Esophagus muscularis mucosa (tissue), 3 donors: ENCODE measurements at regions not wholly inside any gene's neighbourhood (a gene's known extent, or its start where the extent isn't known, plus 50 kb on each side); places are given as distances from the start of the nearest gene placed in this dataset.

Experiments used
- POLR2A ChIP-seq: fragments of 450-650 bp; IDR thresholded peaks from one replicate; pipeline ENCODE4 v1.6.1; 2017; ENCODE audit warnings: antibody characterized with exemption, moderate library complexity, mild to moderate bottlenecking, low read depth
- TF ChIP-seq, protein P1 (sequence below), 3 experiments: fragments of 200-600 bp in 2 of 3; fragments of 450-650 bp in 1 of 3; sonication (generic) in 2 of 3; IDR thresholded peaks; one replicate each; pipeline ENCODE4 v1.5.1; 2017 to 2019; ENCODE audit warnings: antibody characterized with exemption in 3 of 3, mild to moderate bottlenecking in 2 of 3, moderate library complexity in 1 of 3

DNA sequence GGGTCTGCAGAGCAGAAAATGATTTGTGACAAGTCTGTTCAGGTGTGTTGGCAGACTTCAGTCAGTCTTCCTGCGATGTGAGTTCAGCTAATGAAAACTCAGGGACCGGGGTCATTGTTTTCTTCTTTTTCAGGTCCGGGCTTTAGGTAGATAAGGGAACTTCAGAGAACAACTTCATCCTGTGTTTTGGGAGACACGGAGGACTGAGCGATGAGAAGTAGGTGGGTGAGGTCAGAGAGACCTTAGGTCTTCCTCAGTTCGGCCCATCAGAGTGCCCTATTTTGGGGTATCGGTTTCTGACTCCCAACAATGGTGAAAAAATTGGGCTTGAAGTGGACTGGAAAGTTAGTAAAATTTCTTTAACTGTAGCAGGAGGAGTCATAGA lies 88.9 kb upstream of the ATF7IP2 start:
- TF ChIP-seq POLR2A = no peak
- TF ChIP-seq, protein P1, sequence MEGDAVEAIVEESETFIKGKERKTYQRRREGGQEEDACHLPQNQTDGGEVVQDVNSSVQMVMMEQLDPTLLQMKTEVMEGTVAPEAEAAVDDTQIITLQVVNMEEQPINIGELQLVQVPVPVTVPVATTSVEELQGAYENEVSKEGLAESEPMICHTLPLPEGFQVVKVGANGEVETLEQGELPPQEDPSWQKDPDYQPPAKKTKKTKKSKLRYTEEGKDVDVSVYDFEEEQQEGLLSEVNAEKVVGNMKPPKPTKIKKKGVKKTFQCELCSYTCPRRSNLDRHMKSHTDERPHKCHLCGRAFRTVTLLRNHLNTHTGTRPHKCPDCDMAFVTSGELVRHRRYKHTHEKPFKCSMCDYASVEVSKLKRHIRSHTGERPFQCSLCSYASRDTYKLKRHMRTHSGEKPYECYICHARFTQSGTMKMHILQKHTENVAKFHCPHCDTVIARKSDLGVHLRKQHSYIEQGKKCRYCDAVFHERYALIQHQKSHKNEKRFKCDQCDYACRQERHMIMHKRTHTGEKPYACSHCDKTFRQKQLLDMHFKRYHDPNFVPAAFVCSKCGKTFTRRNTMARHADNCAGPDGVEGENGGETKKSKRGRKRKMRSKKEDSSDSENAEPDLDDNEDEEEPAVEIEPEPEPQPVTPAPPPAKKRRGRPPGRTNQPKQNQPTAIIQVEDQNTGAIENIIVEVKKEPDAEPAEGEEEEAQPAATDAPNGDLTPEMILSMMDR (IDR thresholded peaks at IDR 0.05) = no peak
